ENCODE measurements at regions not wholly inside any gene's neighbourhood (a gene's known extent, or its start where the extent isn't known, plus 50 kb on each side); places are given as distances from the start of the nearest gene placed in this dataset.

GRCh38 chr6:12485226-12485764 is 195.1 kb downstream of the EDN1 start (continued):
- no peak for TF ChIP-seq ZNF425 (CRISPR knock-in tag; conservative IDR thresholded peaks at IDR 0.05)
- no peak for TF ChIP-seq MYBL2 (CRISPR knock-in tag; IDR thresholded peaks at IDR 0.05)
- TF ChIP-seq, protein P1, sequence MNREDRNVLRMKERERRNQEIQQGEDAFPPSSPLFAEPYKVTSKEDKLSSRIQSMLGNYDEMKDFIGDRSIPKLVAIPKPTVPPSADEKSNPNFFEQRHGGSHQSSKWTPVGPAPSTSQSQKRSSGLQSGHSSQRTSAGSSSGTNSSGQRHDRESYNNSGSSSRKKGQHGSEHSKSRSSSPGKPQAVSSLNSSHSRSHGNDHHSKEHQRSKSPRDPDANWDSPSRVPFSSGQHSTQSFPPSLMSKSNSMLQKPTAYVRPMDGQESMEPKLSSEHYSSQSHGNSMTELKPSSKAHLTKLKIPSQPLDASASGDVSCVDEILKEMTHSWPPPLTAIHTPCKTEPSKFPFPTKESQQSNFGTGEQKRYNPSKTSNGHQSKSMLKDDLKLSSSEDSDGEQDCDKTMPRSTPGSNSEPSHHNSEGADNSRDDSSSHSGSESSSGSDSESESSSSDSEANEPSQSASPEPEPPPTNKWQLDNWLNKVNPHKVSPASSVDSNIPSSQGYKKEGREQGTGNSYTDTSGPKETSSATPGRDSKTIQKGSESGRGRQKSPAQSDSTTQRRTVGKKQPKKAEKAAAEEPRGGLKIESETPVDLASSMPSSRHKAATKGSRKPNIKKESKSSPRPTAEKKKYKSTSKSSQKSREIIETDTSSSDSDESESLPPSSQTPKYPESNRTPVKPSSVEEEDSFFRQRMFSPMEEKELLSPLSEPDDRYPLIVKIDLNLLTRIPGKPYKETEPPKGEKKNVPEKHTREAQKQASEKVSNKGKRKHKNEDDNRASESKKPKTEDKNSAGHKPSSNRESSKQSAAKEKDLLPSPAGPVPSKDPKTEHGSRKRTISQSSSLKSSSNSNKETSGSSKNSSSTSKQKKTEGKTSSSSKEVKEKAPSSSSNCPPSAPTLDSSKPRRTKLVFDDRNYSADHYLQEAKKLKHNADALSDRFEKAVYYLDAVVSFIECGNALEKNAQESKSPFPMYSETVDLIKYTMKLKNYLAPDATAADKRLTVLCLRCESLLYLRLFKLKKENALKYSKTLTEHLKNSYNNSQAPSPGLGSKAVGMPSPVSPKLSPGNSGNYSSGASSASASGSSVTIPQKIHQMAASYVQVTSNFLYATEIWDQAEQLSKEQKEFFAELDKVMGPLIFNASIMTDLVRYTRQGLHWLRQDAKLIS (CRISPR knock-in tag; IDR thresholded peaks at IDR 0.05; ENCODE audit: borderline replicate concordance): no peak

- DNase-seq (ENCODE audit: low spot score): no peak
- Mint-ChIP-seq H3K36me3 (no peaks in the 10 kb centered on the region), H3K4me3 (no peak overlapping the region), H3K9me3 (peaks cover 3% of the 10 kb centered on the region; the same call in 1 of the 2 replicates), H3K27me3 (ENCODE audit: low read depth) (no peaks in the 10 kb centered on the region), H3K27ac (no peak overlapping the region), H3K4me1 (peaks cover 16% of the 10 kb centered on the region)
- POLR2A ChIA-PET: no interaction called here
- CTCF ChIA-PET: interaction anchor here (1.6 kb wide), 1 partner anchor 19 kb away, joined by 6 read pairs; no protein-coding TSS in a partner anchor
- TF ChIP-seq, protein P2, sequence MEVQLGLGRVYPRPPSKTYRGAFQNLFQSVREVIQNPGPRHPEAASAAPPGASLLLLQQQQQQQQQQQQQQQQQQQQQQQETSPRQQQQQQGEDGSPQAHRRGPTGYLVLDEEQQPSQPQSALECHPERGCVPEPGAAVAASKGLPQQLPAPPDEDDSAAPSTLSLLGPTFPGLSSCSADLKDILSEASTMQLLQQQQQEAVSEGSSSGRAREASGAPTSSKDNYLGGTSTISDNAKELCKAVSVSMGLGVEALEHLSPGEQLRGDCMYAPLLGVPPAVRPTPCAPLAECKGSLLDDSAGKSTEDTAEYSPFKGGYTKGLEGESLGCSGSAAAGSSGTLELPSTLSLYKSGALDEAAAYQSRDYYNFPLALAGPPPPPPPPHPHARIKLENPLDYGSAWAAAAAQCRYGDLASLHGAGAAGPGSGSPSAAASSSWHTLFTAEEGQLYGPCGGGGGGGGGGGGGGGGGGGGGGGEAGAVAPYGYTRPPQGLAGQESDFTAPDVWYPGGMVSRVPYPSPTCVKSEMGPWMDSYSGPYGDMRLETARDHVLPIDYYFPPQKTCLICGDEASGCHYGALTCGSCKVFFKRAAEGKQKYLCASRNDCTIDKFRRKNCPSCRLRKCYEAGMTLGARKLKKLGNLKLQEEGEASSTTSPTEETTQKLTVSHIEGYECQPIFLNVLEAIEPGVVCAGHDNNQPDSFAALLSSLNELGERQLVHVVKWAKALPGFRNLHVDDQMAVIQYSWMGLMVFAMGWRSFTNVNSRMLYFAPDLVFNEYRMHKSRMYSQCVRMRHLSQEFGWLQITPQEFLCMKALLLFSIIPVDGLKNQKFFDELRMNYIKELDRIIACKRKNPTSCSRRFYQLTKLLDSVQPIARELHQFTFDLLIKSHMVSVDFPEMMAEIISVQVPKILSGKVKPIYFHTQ (CRISPR knock-in tag; IDR thresholded peaks at IDR 0.05): no peak
- no peak for TF ChIP-seq TP53 (CRISPR knock-in tag; IDR thresholded peaks at IDR 0.05)
- no peak for TF ChIP-seq ZNF219 (CRISPR knock-in tag; IDR thresholded peaks at IDR 0.05; ENCODE audit: borderline replicate concordance)
- TF ChIP-seq, protein P3, sequence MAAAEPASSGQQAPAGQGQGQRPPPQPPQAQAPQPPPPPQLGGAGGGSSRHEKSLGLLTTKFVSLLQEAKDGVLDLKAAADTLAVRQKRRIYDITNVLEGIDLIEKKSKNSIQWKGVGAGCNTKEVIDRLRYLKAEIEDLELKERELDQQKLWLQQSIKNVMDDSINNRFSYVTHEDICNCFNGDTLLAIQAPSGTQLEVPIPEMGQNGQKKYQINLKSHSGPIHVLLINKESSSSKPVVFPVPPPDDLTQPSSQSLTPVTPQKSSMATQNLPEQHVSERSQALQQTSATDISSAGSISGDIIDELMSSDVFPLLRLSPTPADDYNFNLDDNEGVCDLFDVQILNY (CRISPR knock-in tag; IDR thresholded peaks at IDR 0.05): no peak
- TF ChIP-seq TEAD4 (CRISPR knock-in tag; IDR thresholded peaks at IDR 0.05): no peak
- no peak for TF ChIP-seq OVOL2 (CRISPR knock-in tag; IDR thresholded peaks at IDR 0.05; ENCODE audit: borderline replicate concordance)
- ATAC-seq: no peak
Measured at GRCh38 chr6:12485837-12486236, 195.7 kb downstream of the EDN1 start.

DNA sequence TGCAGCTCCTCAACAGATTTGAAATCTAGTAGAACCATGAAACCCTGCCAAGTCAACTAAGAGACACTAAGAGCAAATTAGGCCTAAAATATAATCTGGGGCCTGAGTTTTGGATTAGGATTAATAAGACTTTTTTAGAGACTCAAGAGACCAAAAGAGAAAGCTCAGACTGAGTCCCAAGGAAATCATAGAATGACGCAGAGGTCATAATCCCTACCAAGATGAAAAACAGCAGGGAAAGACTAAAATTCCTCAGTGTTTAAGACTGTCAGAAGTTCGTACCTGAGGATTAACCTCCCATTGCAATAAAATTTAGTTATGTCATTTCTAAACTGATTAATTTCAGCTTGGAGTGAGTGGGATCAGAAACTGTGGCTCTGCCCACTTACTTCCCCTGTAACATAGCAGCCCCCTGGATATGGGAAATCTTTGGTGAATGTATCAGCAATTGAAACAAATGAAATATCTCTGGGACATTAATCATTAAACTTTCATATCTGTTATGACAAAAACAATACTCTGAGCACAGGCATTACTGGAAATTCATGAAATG is 200.3 kb downstream of the EDN1 start:
- ATAC-seq (no peak), DNase-seq (ENCODE audit: low spot score) (no peak)
- POLR2A ChIA-PET: no interaction called here
- Mint-ChIP-seq H3K9me3 (peaks cover 4% of the 10 kb centered on the region; the same call in 1 of the 2 replicates), H3K36me3 (no peaks in the 10 kb centered on the region), H3K27me3 (ENCODE audit: low read depth) (no peaks in the 10 kb centered on the region), H3K4me3 (no peak overlapping the region), H3K4me1 (peaks cover 4% of the 10 kb centered on the region; the same call in 1 of the 2 replicates), H3K27ac (no peak overlapping the region)
- CTCF ChIA-PET: no interaction called here
- no peak for TF ChIP-seq SOX15 (CRISPR knock-in tag; IDR thresholded peaks at IDR 0.05)
- no peak for TF ChIP-seq STAT6 (CRISPR knock-in tag; conservative IDR thresholded peaks at IDR 0.05; ENCODE audit: low read depth)
- no peak for TF ChIP-seq ELF4 (CRISPR knock-in tag; IDR thresholded peaks at IDR 0.05; ENCODE audit: low read depth)
- no peak for TF ChIP-seq ZSCAN18 (CRISPR knock-in tag; IDR thresholded peaks at IDR 0.05)
- no peak for TF ChIP-seq OVOL2 (CRISPR knock-in tag; IDR thresholded peaks at IDR 0.05; ENCODE audit: borderline replicate concordance)
- TF ChIP-seq MYBL2 (CRISPR knock-in tag; IDR thresholded peaks at IDR 0.05): no peak
- no peak for TF ChIP-seq FOXK1 (CRISPR knock-in tag; IDR thresholded peaks at IDR 0.05)
- TF ChIP-seq ZNF138 (CRISPR knock-in tag; conservative IDR thresholded peaks at IDR 0.05): no peak
- no peak for TF ChIP-seq NFYB (CRISPR knock-in tag; conservative IDR thresholded peaks at IDR 0.05; ENCODE audit: low read depth)
- TF ChIP-seq JAZF1 (CRISPR knock-in tag; IDR thresholded peaks at IDR 0.05): no peak
